GM18870 (cell line): ENCODE measurements at regions not wholly inside any gene's neighbourhood (a gene's known extent, or its start where the extent isn't known, plus 50 kb on each side); places are given as distances from the start of the nearest gene placed in this dataset.
A peak's percentile ranks its signal among the peaks of the same experiment; 100 is the strongest.
"Not testable (repeated sequence)": the region's sequence is repeated elsewhere in the genome, so short reads cannot be mapped to it uniquely, and the experiment has no call there.

Source experiments
- ATAC-seq: cut with Tn5 transposase; IDR thresholded peaks from one replicate; pipeline ENCODE4 v1.9.1; 2021; ENCODE audit warnings: moderate library complexity; ENCODE audit not compliant: unreplicated experiment

GRCh38 chr6:140647322-140647721 lies 1272.9 kb upstream of the CITED2 start:
- ATAC-seq, result not testable (repeated sequence)

DNA sequence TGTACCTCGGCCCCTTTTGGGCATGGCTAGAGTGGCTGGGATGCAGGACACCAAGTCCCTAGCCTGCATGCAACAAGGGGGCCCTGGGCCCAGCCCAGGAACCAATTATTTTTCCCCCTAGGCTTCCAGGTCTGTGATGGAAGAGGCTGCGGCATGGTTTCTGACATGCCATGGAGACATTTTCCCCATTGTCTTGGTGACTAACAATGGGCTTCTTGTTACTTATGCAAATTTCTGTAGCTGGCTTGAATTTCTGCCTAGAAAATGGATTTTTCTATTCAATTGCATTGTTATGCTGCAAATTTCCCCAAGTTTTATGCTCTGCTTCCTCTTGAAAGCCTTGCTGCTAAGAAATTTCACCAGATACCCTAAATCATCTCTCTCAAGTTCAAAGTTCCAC lies 1269.6 kb upstream of the CITED2 start:
- ATAC-seq, result no peak

DNA sequence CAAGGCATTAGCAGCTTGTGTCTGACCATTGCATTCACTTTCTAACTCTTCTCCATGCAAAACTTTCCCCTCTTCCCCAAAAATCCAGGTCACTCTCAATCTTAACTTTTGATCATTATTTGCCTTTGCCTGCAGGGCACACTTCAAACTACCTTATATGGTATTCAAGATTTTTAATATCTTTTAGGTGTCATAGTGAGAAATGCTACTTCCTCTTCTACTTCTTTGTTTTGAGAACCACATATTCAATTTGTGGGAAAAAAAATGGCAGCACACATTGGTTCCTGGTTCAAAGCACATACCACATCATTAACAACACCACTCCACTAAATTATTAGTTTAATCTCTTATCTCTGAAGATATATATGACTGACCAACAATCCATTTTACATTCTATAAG lies 1267.0 kb upstream of the CITED2 start:
- peak; percentile 85 for ATAC-seq

DNA sequence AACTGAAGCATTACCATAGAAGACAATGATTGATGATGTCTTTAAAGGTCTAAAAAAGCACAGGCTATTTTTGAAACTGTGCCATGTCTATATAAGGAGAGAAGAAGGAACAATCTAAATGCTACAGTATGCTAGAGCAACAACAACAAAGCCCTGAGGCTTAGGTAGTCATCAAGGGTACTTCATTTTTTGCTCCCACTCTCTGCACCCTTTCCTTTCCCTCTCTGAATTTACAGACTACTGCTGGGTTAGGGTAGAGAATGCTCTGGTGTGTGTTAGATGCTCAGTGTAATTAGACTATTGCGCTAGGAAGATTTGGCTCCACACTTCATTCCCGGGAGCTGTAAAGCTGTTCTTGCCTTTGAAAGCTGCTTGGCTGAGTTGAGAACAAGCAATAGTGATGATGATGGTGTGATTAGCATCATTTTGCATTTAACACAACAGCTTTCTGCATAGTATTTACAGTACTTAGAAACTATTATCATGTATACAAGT lies 1262.5 kb upstream of the CITED2 start:
- ATAC-seq, result peak; percentile 21

GRCh38 chr6:140636271-140636907 lies 1261.9 kb upstream of the CITED2 start:
- ATAC-seq, result peak; percentile 76

DNA sequence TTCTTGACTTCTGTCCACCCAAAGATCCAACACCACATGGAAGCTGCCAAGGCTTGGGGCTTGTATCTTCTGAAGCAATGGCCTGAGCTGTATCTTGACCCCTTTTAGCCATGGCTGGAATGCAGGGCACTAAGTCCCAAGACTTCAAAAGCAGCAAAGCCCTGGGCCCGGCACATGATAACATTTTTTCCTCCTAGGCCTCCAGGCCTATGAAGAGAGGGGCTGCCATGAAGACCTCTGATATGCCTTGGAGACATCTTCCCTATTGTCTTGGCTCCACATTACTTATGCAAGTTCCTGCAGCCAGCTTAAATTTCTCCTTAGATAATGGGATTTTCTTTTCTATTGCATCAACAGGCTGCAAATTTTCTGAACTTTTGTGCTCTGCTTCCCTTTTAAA lies 1252.6 kb upstream of the CITED2 start:
- ATAC-seq, result no peak

DNA sequence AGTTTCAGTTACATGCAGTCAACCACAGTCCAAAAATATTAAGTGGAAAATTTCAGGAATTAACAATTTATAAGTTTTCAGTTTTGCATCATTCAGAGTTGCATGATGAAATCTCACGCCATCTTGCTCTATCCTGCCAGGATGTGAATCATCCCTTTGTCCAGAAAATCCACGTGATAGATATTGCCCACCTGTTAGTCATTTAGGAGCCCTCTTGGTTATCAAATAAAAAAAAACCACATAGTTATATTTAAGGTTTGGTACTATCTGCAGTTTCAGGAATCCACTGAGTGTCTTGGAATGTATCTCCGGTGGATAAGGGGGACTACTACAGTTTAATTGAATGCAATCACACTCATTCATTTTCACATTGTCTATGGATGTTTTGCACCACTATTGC lies 1249.0 kb upstream of the CITED2 start:
- no peak for ATAC-seq

- no peak for ATAC-seq
Observed at GRCh38 chr6:140620496-140620895, 1246.0 kb upstream of the CITED2 start.

DNA sequence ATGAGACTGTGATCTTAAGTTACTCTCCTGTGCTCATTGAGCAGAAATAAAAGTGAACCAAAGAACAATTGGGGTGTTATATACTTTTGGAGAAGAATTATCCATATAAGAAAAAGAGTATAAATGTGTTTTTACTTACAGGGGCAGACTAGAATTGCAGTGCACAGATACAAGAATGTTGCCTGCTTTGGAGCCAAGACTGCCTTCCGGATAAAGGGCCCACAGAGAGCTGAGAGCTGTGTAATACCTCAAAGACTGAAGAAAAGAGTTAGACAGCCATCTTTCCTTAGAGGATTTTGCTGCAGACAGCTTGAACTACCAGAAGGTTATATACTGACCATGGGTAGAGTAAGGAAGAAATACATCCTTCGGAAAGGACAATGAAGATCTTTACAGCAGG lies 1235.5 kb upstream of the CITED2 start:
- ATAC-seq, result no peak

GRCh38 chr6:140609321-140609720 lies 1234.9 kb upstream of the CITED2 start:
- ATAC-seq, result no peak

DNA sequence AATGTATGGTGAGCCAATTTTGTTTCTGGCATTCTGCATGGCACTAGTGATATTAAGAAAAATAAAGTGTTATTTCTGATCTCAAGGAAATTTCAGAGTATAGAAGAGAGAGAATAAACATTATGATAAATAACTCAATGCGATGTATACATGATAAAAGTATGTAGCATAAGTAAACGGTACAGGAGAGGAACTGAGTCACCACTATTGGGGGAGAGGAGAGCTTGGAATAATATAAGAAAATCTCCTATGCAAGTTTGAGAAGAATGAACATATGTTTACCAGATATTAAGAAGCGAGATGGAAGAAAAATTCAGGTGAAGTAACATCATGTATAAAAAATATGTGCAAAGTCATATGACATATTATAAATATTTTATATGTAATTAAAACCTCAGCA lies 1230.3 kb upstream of the CITED2 start:
- no peak for ATAC-seq

DNA sequence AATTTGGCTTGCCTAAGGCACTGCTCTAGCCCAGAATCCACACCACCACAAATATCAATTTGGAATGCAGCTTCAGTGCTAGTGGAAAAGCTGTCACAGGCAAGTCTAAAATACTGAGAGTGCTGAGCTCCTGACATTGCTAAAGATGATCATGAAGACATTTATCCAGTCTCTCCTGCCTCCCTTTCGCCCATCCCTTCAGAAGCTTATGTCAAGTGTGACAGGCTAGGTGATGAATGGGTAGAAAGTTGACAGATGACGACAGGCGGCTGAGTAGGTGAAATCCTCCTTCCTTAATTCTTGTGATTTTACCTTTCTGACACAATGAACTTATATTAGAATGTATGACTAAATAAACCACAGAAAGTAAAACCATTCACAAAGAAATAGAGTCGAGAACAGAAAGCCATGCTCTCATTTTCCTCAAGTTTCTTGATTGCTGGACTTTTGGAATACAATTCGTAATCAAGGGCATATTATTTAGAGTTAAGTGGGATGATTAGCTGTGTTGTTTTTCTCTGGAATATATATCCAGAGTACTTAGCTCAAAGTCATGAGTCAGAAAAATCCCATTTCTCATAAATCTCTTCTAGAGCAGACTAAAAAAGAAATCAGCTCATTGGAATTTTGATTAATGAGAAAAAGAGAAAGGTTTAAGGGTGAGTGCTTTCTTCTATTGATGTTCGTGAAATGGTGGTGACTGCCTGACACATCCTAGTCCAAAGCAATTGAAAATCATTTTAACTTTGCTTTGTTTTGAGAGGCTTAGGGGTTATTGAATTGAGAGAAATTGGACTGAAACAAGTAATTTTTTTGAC lies 1228.2 kb upstream of the CITED2 start:
- no peak for ATAC-seq

DNA sequence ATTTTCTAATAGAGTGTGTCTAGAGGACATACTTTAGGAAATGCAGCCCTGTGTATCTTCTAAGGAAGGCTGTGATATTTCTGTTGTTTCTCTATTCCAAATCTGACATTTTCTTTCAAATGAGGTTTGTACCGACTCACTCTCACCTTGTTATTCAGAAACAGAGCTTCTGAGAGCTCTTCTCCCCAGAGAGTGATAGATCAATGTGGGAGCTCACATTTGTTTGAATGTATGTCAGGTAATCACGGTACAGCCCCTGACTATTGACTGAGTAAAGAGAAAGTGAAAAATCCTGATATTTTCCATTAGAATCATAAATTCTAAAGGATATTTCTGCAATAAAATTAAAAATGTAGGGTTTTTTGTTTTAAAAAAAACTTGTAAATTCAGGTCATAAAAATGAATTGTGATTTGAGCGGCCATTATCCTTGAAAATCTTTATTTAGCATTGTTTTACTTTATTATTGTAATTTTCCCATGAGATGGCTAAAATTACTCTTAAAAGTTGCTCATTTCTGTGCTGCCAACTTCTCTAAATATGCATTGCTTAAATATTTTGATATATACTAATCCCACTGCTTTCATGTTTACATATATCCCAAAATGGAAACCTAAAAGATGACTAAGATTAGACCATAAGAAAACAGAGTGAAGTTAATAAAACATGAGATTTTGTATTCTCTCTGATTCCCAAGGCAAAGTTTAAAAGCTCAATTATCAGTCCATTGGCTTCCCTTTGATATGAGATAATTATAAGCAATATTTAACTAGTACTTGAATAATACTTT lies 1226.8 kb upstream of the CITED2 start:
- ATAC-seq, result no peak

- no peak for ATAC-seq
Observed at GRCh38 chr6:140599916-140600315, 1225.5 kb upstream of the CITED2 start.

DNA sequence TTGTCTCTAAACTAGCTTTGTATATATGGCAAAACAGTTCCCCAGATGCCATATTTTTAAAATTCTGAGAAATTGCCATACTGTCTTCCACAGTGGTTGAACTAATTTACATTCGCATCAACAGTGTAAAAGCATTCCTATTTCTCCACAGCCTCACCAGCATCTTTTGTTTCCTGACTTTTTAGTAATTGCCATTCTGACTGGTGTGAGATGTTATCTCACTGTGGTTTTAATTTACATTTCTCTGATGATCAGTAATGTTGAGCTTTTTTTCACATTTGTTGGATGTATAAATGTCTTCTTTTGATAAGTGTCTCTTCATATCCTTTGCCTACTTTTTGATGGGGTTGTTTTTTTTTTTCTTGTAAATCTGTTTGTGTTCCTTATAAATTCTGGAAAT lies 1222.7 kb upstream of the CITED2 start:
- ATAC-seq, result no peak

- ATAC-seq, result no peak
Observed at GRCh38 chr6:140594806-140595128, 1220.3 kb upstream of the CITED2 start.

DNA sequence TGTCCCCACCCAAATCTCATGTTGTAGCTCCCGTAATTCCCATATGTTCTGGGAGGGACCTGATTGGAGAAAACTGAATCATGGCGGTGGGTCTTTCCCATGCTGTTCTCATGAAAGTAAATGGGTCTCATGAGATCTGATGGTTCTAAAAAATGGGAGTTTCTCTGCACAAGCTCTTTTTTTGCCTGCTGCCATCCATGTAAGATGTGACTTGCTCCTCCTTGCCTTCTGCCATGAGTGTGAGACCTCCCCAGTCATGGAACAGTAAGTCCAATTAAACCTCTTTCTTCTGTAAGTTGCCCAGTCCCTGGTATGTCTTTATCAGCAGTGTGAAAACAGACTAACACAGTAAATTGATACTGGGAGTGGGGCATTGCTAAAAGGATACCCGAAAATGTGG lies 1218.4 kb upstream of the CITED2 start:
- ATAC-seq, result no peak

DNA sequence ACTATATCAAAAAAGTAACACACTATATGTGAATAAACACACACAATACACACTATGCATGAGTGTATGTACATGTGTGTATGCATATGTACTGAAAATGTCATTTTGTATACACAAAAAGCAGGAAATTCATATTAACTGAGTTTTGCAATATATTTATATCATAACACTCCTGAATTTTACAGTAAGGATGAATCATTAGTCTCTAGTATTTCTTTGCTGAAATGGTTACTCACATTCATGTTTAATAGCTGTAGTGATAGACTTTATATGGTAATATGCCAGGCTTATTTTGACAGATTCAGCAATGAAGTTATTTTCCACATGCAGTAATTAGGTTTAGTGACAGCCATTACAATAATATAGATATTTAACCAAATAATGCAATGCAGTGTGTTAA lies 1216.2 kb upstream of the CITED2 start:
- ATAC-seq, result no peak

DNA sequence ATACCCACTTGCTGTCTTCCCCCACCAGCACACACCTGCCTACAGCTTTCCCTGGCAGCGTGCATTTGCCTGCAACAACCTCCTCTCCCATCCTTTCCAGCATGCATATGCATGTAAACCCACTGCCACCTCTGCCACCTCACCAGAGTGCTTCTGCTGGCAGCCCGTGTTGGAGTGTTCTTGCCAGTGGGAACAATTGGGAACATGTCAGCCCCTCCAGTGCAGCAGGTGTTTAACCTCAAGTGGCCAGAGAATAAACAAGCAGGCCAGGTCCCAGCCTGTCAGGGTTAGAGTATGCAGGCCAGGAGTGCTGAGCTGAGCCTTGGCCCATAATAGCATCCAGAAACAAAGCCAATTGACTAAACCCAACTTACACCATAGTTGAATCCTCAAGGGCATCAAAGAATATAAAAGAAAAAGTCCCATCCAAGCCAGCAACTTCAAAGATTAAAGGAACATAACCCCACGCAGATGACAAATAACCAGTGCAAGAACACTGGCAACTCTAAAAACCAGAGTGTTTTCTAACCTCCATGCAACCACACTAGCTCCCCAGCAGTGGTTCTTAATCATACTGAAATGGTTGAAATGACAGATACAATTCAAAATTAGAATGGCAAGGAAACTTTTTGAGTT lies 1212.1 kb upstream of the CITED2 start:
- ATAC-seq, result peak; percentile 98

GRCh38 chr6:140581601-140582000 lies 1207.2 kb upstream of the CITED2 start:
- ATAC-seq, result no peak

- no peak for ATAC-seq
Observed at GRCh38 chr6:140579918-140580317, 1205.5 kb upstream of the CITED2 start.
